Hepatic stellate cell (primary cell): ENCODE measurements at regions not wholly inside any gene's neighbourhood (a gene's known extent, or its start where the extent isn't known, plus 50 kb on each side); places are given as distances from the start of the nearest gene placed in this dataset.

Experiments
- DNase-seq: peaks from one replicate; pipeline ENCODE4 v3.0.0; 2011; ENCODE audit warnings: low spot score

DNA sequence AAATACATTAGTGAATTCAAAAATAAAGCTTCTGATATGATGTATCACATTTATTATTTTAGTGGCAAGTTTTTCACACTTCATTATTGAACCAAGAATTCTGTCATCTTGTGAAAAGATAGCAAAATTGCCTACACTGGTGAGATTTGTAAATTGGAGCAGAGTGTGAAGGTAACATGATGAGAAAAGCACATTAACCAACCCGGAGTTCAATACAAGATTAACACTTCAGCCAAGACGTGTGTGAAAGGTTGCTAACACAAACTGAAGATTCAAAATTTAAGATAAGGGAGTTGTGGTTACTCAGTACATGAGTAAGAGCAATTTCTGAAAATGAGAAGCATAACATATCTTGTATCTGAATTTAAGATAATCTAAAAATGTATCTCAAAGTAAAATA is 346.7 kb downstream of the PDHA2 start:
- DNase-seq, result no peak

DNA sequence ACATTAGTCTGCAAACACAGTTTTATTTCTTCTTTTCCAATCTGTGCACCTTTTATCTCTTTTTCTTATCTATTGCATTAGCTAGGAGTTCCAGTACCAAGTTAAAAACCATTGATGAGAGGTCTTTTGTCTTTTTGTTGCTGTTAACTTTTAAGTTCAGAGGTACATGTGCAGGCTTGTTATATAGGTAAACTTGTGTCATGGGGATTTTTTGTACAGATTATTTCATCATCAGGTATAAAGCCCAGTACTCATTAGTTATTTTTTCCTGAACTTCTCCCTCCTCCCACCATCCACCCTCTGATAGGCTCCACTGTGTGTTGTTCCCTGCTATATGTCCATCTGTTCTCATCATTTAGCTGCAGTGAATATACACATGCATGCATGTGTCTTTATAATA is 349.9 kb downstream of the PDHA2 start:
- no peak for DNase-seq

DNA sequence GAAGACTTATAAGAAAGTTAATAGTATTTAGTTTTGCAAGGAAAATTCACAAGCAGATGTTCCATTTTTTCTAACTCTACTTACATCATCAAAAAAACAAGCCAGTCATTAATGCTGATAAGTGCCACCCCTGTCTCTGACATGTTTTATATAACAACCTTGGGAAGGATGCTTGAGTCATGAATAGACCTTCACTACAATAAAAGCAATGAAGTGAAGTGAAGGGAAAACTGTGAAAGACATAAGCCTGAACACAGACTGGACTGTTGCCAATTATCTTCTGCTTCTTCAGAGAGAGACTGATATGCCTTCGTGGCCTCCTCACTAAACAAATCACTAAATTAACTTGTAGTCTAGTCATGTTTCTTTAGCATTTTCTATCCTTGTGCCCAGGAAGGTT is 353.2 kb downstream of the PDHA2 start:
- no peak for DNase-seq

DNA sequence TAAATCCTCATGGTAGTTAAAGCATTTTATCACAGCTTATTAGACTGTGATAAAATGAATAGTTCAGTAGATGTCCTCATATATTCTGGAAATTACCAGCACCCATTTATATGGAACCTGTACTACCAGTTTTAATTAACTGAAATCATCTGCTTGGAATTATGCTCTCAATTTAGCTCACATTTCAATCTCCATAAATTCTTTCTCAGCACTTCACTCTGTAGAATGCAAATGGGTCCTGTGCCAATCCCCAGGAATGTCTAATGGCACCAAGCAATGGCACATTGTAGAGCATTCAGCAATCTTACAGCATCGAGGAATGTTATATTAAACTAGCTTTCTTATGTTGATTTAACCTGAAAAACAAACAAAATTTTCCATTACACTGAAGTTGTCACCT is 355.1 kb downstream of the PDHA2 start:
- no peak for DNase-seq

DNA sequence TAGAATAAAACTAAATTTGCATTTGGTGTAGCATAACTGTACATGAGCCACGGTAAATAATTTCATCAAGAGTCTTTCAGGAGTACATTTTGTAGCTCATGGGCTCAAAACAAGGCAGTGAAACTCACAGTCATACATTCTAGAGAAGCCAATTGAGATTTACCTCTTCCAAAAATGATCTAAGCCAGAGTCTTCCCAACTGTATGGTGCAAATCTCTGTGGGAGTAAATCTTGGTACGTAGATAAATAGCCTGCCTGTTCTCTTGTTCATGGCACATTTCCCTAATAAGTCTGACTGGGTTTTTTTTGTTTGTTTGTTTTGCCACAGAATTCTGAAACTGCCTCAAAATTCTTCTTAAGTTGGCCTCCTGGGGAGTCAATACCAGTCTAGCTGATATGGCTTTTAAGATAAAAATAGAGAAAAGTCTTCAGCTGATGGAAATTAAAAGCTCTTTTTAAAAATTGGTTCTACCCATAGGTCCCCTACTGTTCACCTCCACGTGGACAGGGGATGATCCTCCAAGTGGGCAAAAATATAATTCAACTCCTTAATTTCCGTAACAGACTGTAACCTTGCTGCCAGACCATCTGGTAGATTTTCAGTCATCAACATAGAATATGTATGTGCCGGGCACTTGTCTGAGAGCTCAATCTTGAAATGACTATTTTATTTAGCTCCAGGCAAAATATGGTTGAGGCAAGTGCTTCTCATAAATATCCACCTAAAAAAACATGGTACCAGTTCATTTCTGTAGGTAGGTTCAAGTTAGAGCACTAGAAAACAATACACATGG is 365.4 kb downstream of the PDHA2 start:
- no peak for DNase-seq

DNA sequence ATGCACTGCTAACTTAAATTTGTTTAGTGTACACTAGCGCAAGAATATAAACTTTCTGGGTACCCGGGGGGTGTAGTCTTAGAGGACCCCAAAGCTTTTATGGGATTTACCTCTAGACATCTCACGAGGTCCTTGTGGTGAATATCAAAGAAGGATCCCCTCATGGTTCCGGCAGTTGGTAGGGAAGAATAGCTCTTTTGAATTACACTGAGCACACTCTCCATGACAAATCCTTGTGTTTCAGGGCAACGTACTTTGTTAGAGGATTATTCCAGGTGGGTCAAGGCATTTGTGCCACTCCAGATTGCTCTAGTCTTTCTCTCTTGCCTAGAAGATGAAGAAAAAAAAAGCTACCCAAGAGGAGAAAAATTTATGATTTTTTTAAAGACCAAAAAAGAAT is 387.6 kb downstream of the PDHA2 start:
- no peak for DNase-seq

DNA sequence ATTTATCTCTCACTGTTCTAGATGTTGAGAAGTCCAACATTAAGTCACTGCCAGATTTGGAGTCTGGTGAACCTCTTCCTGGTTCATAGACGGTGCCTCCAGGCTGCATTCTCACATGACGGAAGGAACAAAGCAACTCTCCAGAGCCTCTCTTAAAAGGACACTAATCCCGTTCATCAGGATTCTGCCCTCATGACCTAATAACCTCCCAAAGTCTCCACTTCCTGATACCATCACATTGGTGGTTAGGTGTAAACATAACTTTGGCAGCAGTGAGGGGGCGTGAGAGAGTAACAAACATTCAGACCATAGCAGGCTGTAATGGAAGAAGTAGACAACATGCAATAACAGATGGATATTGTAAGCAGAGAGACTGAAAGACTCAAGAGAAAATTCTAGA is 388.6 kb downstream of the PDHA2 start:
- no peak for DNase-seq

DNA sequence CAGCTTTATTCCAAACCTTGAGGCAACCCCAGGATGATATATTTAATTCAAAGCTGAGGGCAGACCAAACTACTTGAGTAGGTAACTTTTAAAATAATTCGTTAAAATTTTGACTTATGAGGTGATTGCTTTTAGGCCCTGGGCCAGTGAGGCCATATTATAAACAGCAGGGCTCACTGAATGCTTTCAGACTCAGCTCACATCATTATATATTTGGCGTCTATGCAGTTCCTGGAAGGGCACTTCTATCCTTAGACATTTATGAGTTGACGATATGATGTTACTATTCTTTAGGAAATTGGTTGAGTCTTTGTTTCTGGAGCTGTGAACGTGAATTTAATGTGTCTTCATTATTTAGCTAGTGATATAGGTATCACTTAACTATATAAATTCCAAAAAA is 400.1 kb downstream of the PDHA2 start:
- DNase-seq, result no peak

DNA sequence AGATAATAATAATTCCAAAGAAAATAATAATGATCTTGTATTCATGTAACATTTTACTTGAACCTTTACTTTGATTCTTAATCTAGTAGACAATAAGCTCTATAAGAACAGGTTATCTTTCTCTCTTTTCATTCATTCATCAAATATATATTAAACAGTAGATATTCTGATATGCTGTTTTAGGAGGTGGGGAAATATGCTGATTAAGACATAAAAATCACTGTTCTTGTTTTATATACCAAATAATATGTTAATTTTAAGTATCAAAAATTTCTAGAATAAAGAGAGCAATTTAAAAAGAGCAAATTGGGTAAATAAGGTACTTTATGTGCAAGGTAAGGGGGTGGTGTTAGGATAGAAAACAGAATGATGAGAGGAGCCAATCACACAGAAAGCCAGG is 401.9 kb downstream of the PDHA2 start:
- DNase-seq, result no peak

DNA sequence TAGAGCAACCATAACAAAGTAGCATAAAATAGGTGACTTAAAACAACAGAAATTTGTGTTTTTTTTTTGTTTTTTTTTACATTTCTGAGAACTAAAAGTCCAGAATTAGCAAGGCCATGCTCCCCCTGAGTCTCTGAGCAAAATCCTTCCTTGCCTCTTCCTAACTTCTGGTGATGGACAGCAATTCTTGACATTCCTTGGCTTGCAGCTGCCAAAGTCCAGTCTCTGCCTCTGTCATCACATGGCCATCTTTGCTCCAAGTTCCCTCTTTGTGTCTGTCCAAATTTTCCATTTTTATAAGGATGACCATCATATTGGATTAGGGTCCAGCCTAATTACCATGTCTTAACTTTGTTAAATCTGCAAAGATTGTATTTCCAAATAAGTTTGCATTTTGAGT is 407.2 kb downstream of the PDHA2 start:
- no peak for DNase-seq

DNA sequence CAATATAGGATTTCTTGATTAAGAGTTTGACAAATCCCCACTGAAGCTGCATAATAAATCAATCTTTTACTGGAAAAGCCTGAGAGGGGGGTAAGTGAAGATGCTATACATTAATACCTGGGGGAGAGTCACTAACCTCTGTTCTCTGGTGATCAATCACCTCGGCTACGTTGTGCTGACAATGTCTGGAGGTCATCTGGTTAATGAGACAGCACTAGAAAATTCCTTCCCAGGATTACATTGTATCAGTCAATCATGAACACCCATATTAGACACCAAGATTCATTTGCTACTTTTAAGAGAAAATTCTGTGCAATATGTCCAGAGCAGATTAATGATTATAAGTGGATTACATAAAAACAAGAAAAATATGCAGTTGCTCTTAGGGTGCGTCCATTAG is 408.3 kb downstream of the PDHA2 start:
- DNase-seq, result no peak

DNA sequence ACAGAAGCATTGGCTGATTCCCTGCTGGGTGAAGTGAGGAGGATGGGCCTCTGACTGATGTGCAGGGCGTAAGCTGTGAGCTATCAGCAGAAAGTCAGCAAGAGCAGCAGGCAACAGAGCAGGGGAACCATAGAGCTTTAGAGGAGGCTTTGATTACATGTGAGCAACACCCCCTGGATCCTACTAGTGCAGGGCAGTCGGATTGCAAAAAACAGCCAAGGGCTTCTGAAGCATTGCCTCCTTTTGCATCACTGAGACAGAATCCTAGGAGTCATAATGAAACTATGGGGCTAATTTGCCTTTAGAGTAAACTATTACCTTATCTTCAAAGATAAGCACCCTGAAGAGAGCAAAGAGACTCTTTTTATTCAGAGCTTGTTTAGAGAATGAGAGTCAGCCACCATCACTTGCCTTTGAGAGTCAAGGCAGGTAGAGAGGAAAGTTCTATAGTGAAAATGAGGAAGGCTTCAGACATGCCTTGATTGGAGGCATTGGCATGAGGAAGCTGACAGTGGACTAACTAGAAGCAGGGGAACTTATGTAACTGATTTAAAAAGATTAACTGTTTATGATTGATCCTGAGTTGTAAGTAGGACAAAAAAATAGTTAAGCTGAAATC is 420.3 kb downstream of the PDHA2 start:
- DNase-seq, result no peak

DNA sequence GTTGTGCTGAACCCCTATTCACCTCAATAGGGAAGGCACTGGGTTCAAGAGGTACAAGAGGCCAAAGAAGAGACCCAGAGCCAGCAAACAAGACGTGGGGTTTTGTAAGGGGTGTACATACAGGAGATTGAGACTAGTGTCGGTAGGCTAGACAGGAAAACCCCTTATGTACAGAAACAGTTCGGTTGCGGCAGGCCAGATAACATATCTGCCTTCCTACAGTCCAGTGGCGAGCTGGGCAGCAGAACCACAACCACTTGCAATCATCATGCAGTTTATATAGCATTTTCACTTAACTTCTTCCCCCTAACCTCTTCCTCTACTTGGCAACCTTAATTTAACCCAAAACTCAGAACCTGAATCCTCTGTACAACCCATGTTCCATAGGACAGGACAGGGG is 422.2 kb downstream of the PDHA2 start:
- DNase-seq, result no peak

DNA sequence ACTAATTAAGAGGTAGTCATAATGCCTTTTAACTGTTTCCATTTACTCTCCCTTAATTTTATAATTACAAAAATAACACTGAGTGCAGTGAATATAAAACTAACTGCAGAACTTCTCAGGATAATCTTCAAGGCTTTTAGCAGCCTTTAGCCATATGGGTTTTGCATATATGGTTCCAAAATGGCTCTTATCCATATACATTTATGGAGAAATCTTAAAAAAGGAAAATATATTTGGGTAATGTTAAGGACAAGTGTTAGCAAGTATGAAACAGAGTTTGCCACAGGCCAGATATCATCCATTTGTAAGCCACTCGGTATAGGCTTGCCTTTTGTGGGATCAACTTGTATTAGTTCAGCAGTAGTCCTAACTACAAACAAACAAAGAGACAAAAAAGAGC is 423.4 kb downstream of the PDHA2 start:
- DNase-seq, result no peak

DNA sequence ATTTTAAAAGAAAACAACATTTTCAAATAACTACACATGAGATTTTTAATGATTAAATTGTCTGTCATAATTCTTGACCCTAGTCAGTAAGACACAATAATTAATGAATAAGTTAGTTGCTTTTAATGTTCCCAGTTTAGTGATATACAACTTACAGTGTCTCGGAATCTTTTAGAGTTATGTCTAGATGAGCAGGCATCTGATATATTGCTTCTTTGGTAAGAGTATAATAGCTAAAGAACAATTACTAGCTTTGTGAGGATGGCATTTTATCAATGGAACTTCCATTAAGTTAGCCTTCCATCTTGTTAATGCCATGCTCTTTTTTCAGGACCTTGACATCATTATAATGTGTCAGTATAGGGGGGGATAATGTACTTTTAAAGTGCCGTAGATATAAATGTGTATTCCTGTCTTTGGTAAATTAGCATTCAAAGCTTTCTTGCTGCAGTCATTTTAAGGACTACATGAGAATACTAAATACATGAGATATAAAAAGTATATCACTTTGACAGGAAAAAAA is 425.1 kb downstream of the PDHA2 start:
- DNase-seq, result no peak

DNA sequence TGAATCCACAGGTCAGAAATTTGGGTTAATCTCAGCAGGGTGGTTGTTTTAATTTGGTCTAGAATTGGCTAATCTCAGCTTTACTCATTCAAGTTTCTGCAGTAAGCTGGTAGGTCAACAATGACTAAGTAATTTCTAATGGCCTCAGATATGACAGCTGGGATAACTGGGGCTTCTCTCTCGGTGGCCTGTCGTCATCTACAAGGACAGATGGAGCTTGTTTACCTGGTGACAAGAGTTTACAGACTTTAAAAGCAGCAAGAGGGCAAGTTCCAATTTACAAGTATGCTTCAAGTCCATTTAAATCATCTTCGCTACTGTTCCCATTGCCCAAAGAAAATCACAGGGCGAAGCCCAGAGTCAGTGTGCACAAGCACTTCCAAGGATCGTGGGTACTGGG is 453.9 kb downstream of the PDHA2 start:
- no peak for DNase-seq

DNA sequence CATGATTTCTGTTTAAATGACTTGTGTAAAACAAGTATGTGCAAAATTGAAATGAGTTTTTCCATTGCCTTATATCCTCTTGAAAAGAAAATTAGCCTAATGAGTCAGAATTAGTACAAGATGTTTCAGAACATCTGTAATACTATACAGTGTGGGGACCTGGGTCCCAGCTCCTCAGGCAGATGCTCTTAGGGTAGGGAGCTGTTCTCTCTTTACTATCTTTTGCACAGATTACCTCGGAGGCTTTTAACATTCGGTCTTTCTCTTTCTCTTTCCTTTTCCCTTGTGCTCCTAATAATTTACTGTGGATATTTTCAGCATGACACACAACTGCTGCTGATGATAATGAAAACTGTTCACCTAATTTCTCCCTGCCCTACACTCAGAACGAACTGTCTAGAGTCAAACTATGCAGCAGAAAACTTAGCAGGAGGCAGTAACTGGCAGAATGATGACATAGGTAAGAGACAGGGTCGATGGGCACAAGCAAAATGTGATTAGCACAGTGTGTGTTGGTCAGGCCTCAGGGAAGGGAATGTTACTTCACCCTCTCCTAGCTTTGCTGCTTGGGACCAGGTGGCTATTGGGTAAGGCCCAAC is 455.3 kb downstream of the PDHA2 start:
- DNase-seq, result no peak

DNA sequence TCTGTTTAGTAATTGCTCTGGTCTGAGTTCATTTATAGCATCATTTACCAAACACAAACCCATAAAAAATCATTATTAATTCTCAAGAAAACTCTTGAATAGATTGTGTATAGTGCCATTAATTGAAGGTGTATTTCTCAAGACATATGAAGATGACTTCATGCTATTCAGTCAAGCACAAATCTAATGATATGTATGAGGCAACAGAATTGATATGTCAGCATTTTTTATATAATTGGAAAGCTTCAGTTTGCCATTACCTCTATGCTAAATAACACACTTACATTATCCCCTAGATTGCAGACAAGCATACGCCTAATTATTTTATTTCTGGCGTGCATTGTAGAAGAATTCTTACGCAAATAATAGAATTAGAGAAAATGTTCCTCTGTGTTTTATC is 461.8 kb downstream of the PDHA2 start:
- DNase-seq, result no peak

DNA sequence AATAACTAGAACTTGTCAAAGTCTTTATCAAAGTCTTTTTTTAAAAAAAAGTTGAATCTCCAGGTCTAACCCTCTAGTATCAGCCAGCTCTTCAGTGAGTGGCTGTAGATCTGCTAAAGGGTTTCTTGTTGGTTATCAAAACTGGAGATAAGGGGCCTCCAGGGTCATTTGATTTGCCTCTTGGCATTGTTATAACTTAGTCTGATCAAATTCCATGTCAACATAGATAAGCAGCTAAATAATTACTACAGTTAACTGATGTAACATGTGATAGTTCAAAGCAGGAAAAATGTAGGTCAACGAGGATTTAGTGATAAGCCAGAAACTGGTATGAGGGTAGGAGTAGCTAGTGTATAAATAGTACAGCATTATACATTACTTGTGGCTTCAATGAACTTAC is 465.1 kb downstream of the PDHA2 start:
- DNase-seq, result no peak

DNA sequence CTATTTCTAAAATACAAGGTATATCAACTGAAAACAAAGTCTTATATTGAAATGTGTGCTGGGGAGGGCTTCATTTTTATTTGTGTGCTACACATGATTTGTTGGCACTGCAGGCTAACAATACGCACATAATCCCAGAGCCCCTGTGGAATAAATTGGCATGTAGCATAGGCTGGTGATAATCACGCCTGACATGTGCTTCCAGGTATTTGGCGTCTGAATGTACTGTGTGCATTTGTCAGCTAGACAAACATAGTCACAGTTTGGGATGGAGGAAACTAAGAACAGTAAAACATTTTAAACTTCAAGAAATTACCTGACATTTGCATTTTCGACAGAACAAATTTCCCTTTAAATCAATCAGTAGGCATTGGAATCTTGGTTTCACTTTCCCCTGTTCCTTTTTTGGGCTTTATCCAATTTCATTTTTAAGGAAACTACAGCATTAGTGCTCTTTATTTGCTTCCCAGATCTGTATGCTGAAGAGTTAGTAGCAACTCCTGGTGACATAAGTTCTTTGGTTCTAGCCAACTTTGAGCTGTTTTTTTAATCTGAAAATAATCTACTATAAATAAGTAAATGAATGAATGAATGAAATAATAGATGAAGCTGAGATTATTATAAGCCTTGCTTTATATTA is 472.3 kb downstream of the PDHA2 start:
- DNase-seq, result no peak

DNA sequence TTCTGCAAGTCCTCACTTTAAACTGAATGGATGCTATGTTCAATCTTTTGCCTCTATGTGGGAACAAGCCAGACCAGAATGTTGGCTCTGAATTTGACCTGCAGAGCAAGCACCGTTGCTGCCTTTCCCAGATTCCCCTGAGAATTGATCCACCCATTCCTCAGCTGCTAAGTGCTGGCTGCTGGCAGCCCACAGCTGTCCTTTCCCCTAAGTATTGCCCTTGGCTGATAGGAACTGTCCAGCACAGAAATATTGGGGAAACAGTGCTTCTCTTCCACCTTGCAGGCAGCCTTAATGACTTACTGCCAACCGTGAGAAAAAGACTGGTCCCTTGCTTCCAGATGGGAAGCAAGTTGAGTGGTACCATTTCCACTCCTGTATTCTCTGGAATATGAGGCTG is 475.9 kb downstream of the PDHA2 start:
- no peak for DNase-seq

DNA sequence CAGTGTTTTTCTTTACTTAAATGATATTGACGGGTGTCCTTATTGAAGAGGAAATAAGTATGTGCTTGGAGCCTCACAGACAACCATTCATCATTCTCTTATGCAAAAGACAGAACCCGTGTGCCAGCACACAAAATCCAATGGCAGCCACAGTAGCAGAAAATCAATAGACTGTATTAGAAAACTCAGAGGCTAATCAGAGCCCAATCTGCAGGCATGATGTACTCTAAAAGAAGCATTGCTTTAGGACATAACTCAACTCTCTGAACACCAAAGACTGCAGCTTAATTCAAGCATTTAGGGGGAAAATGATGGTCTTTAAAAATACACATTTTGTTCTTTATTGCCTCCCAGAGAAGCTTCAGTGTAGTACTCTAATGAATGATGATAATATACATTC is 476.9 kb downstream of the PDHA2 start:
- DNase-seq, result no peak

DNA sequence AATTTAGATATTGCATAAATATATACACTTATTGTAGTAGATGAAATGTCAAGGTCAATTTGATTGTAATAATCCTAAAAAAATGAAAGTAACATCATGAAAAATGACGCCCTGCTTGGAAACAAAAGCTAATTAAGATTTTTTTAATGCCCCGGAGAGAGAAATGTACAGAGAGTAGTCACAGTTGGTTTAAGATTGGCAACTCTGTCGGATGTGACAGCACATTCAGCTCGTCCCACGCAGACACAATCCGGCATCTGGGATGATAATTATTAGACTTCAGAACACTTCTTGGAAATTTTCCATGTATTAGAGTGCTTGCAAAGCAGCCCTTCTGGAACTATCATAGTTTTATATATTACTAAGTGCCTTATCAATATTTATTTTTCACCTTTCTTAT is 478.0 kb downstream of the PDHA2 start:
- no peak for DNase-seq
